PC-3 (cell line): ENCODE measurements at regions not wholly inside any gene's neighbourhood (a gene's known extent, or its start where the extent isn't known, plus 50 kb on each side); places are given as distances from the start of the nearest gene placed in this dataset.

Source experiments
- ATAC-seq: fragments of 200-7000 bp; cut with Tn5 transposase; 2 replicates; pipeline ENCODE4 v1.9.1; 2020; ENCODE audit warnings: mild to moderate bottlenecking, moderate library complexity
- BruUV-seq: library from RNA; stranded (reverse); fragments of 400-500 nt; replicated peaks from 2 replicates; lab custom pipeline; 2021; lab: Mats Ljungman, UMichigan
- CTCF ChIA-PET: fragments of 300-600 bp; sonication (Branson Sonifier 250); formaldehyde crosslinking; loops from one replicate; lab custom pipeline; 2022; ENCODE audit warnings: antibody characterized with exemption; lab: Charles Lee
- POLR2A ChIA-PET: fragments of 300-600 bp; sonication (Branson Sonifier 250); formaldehyde crosslinking; loops from one replicate; lab custom pipeline; 2022; ENCODE audit warnings: antibody characterized with exemption; ENCODE audit not compliant: unreplicated experiment; lab: Charles Lee
- DNase-seq: peaks from one replicate; pipeline ENCODE4 v3.0.0-alpha.2; 2015
- H2AFZ ChIP-seq: fragments of 300-600 bp; sonication (generic); 2 replicates; pipeline ENCODE4 v1.6.0; 2016; ENCODE audit warnings: antibody characterized with exemption, low read length
- H3F3A ChIP-seq: fragments of 300-600 bp; sonication (generic); one replicate; pipeline ENCODE4 v1.6.0; 2017; ENCODE audit warnings: antibody characterized with exemption, low read length, control low read depth, mild to moderate bottlenecking; ENCODE audit not compliant: unreplicated experiment
- H3K27ac ChIP-seq: fragments of 300-600 bp; sonication (generic); 2 replicates; pipeline ENCODE4 v1.5.1; 2016; ENCODE audit warnings: mild to moderate bottlenecking, low read length
- H3K27me3 ChIP-seq: fragments of 300-600 bp; sonication (generic); 2 replicates; pipeline ENCODE4 v1.6.1; 2016; ENCODE audit warnings: low read length, mixed read lengths
- H3K36me3 ChIP-seq: fragments of 300-600 bp; sonication (generic); 2 replicates; pipeline ENCODE4 v1.6.1; 2016; ENCODE audit warnings: low read depth, mixed run types, low read length, mixed read lengths
- H3K4me1 ChIP-seq: fragments of 300-600 bp; sonication (generic); 2 replicates; pipeline ENCODE4 v1.5.1; 2016; ENCODE audit warnings: low read length; ENCODE audit not compliant: insufficient read depth
- H3K4me2 ChIP-seq: fragments of 300-600 bp; sonication (generic); 2 replicates; pipeline ENCODE4 v1.6.0; 2016; ENCODE audit warnings: low read length
- H3K4me3 ChIP-seq: fragments of 300-600 bp; sonication (generic); 2 replicates; pipeline ENCODE4 v1.5.1; 2016; ENCODE audit warnings: mild to moderate bottlenecking, low read length, mixed read lengths
- H3K79me2 ChIP-seq: fragments of 300-600 bp; sonication (generic); 2 replicates; pipeline ENCODE4 v1.6.1; 2017; ENCODE audit warnings: low read length, mixed read lengths
- H3K9ac ChIP-seq: fragments of 300-600 bp; sonication (generic); 2 replicates; pipeline ENCODE4 v1.6.0; 2016; ENCODE audit warnings: mild to moderate bottlenecking, low read length
- H3K9me2 ChIP-seq: fragments of 300-600 bp; sonication (generic); replicated peaks from 2 replicates; pipeline ENCODE4 v1.6.1; 2016; ENCODE audit warnings: mixed run types, low read length, mixed read lengths
- H3K9me3 ChIP-seq: fragments of 300-600 bp; sonication (generic); 2 replicates; pipeline ENCODE4 v1.6.1; 2016; ENCODE audit warnings: low read length, mixed read lengths
- H4K20me1 ChIP-seq: fragments of 300-600 bp; sonication (generic); 2 replicates; pipeline ENCODE4 v1.6.1; 2016; ENCODE audit warnings: low read length, mixed read lengths
- CTCF ChIP-seq: fragments of 300-600 bp; sonication (generic); conservative IDR thresholded peaks from 2 replicates; pipeline ENCODE4 v1.5.1; 2017; ENCODE audit warnings: antibody characterized with exemption, low read depth, mild to moderate bottlenecking, low read length
- EZH2 ChIP-seq: fragments of 300-600 bp; sonication (generic); IDR thresholded peaks from one replicate; pipeline ENCODE4 v1.6.1; 2017; ENCODE audit warnings: antibody characterized with exemption, mild to moderate bottlenecking, low read length; ENCODE audit not compliant: unreplicated experiment
- EZH2phosphoT487 ChIP-seq: fragments of 300-600 bp; sonication (generic); IDR thresholded peaks from 2 replicates; pipeline ENCODE4 v1.6.1; 2018; ENCODE audit warnings: mild to moderate bottlenecking, antibody characterized with exemption, low read length, borderline replicate concordance
- intact Hi-C: fragments of 100-400 bp; cut with micrococcal nuclease; formaldehyde crosslinking; loops from 2 replicates; pipeline ENCODE4 v1.9.0; 2023

- POLR2A ChIA-PET = no interaction called here
- no peak for DNase-seq
- Histone ChIP-seq H3K4me1 (no peaks in the 10 kb centered on the region), H3K9ac (no peak overlapping the region), H3K27ac (no peak overlapping the region), H3K9me3 (no peaks in the 10 kb centered on the region), H2AFZ (no peak overlapping the region), H3K27me3 (no peaks in the 10 kb centered on the region), H3K36me3 (no peaks in the 10 kb centered on the region), H3K79me2 (no peaks in the 10 kb centered on the region), H3K9me2 (no peaks in the 10 kb centered on the region), H3F3A (no peaks in the 10 kb centered on the region), H4K20me1 (no peaks in the 10 kb centered on the region), H3K4me3 (no peak overlapping the region), H3K4me2 (no peak overlapping the region)
- TF ChIP-seq EZH2phosphoT487 (no peak), CTCF (no peak), EZH2 (no peak)
- no peak for ATAC-seq
- CTCF ChIA-PET = no interaction called here
- no TSS peak for BruUV-seq
- intact Hi-C loops = no loop called here
Measured at GRCh38 chr19:31470229-31470939, 121.1 kb upstream of the TSHZ3 start.

- DNase-seq (no peak), ATAC-seq (no peak)
- no peak overlapping the region for H3K27ac ChIP-seq
- no peaks in the 10 kb centered on the region for H3K9me3 ChIP-seq
- intact Hi-C loops = no loop called here
- POLR2A ChIA-PET = no interaction called here
- no peaks in the 10 kb centered on the region for H3K4me1 ChIP-seq
- no peaks in the 10 kb centered on the region for H3K36me3 ChIP-seq
- H3K9ac ChIP-seq = no peak overlapping the region
- no peaks in the 10 kb centered on the region for H4K20me1 ChIP-seq
- no peak overlapping the region for H3K4me2 ChIP-seq
- no peak overlapping the region for H3K4me3 ChIP-seq
- no peaks in the 10 kb centered on the region for H3K9me2 ChIP-seq
- H2AFZ ChIP-seq = no peak overlapping the region
- no peaks in the 10 kb centered on the region for H3K27me3 ChIP-seq
- TF ChIP-seq CTCF (no peak), EZH2 (no peak), EZH2phosphoT487 (no peak)
- no peaks in the 10 kb centered on the region for H3F3A ChIP-seq
- BruUV-seq = no TSS peak
- CTCF ChIA-PET = no interaction called here
- no peaks in the 10 kb centered on the region for H3K79me2 ChIP-seq
Measured at GRCh38 chr19:31470952-31471351, 121.7 kb upstream of the TSHZ3 start.

GRCh38 chr19:31478241-31478640, 129.0 kb upstream of the TSHZ3 start:
- H3K9me3 ChIP-seq = no peaks in the 10 kb centered on the region
- POLR2A ChIA-PET = no interaction called here
- no peak overlapping the region for H3K27ac ChIP-seq
- ATAC-seq (no peak), DNase-seq (no peak)
- no peaks in the 10 kb centered on the region for H3K4me1 ChIP-seq
- BruUV-seq = no TSS peak
- no peaks in the 10 kb centered on the region for H3K36me3 ChIP-seq
- no peak overlapping the region for H3K4me2 ChIP-seq
- no peaks in the 10 kb centered on the region for H3K27me3 ChIP-seq
- no peak overlapping the region for H3K9ac ChIP-seq
- CTCF ChIA-PET = no interaction called here
- no peak for TF ChIP-seq EZH2
- TF ChIP-seq EZH2phosphoT487 = no peak
- TF ChIP-seq CTCF = no peak
- H2AFZ ChIP-seq = no peak overlapping the region
- intact Hi-C loops = no loop called here
- H3F3A ChIP-seq = no peaks in the 10 kb centered on the region
- no peaks in the 10 kb centered on the region for H3K79me2 ChIP-seq
- no peak overlapping the region for H3K4me3 ChIP-seq
- no peaks in the 10 kb centered on the region for H3K9me2 ChIP-seq
- H4K20me1 ChIP-seq = no peaks in the 10 kb centered on the region
